Aorta (tissue), 5 donors: ENCODE measurements at regions not wholly inside any gene's neighbourhood (a gene's known extent, or its start where the extent isn't known, plus 50 kb on each side); places are given as distances from the start of the nearest gene placed in this dataset.
A peak's percentile ranks its signal among the peaks of the same experiment; 100 is the strongest.

Experiments
- ATAC-seq: fragments of 200-7000 bp; cut with Tn5 transposase; one replicate; pipeline ENCODE4 v1.9.1; 2022; ENCODE audit warnings: moderate library complexity; ENCODE audit not compliant: low FRiP score
- DNase-seq, 2 donors: peaks; one replicate each; pipeline ENCODE4 v3.0.0-alpha.2; 2020
- H3K27ac ChIP-seq, 2 donors: one replicate each; pipeline ENCODE4 v1.5.1; 2013; ENCODE audit warnings: low read length in 2 of 2, mild to moderate bottlenecking in 2 of 2, moderate library complexity in 2 of 2, control low read depth in 1 of 2, inconsistent platforms in 1 of 2, low read depth in 1 of 2
- H3K27me3 ChIP-seq, 2 donors: one replicate each; pipeline ENCODE4 v1.6.1; 2013; ENCODE audit warnings: control low read depth in 1 of 2, low read length in 1 of 2, mild to moderate bottlenecking in 1 of 2, moderate library complexity in 1 of 2; ENCODE audit not compliant: insufficient read depth in 2 of 2, control insufficient read depth in 1 of 2
- H3K36me3 ChIP-seq, 2 donors: one replicate each; pipeline ENCODE4 v1.6.1; 2013; ENCODE audit warnings: control low read depth in 1 of 2, low read length in 1 of 2, mild to moderate bottlenecking in 1 of 2; ENCODE audit not compliant: insufficient read depth in 2 of 2, control insufficient read depth in 1 of 2
- H3K4me1 ChIP-seq, 2 donors: one replicate each; pipeline ENCODE4 v1.6.1; 2013; ENCODE audit warnings: low read length in 2 of 2, control low read depth in 1 of 2, mild to moderate bottlenecking in 1 of 2, moderate library complexity in 1 of 2; ENCODE audit not compliant: insufficient read depth in 2 of 2, control insufficient read depth in 1 of 2
- H3K4me3 ChIP-seq, 2 donors: one replicate each; pipeline ENCODE4 v1.5.1; 2013; ENCODE audit warnings: low read length in 2 of 2, control low read depth in 1 of 2, mild to moderate bottlenecking in 1 of 2
- H3K9me3 ChIP-seq: one replicate; pipeline ENCODE4 v1.6.1; 2013; ENCODE audit warnings: mild to moderate bottlenecking, low read length; ENCODE audit not compliant: control insufficient read depth
- WGBS, 2 donors: extraction: QIAGEN DNeasy Blood & Tissue Kit; methylation state at CpG; one replicate each; pipeline ENCODE4 v1.1.7; 2013; 5-methylcytosine and 5-hydroxymethylcytosine counted together
- intact Hi-C, 2 donors: fragments of 100-400 bp; cut with DNase I; formaldehyde crosslinking; loops; one replicate each; pipeline versions ENCODE4 v1.14.2 to v1.15.0; 2022
- donor health status: healthy with polysubstance abuse.
- donor health status: Bipolar disorder and iron deficiency.
- donor health status: DM: no; HTN: no; CAD: no.
- donor health status: DM: no; HTN: no; CAD: no.
- donor health status: DM: yes; HTN: yes; CAD: no.

- no peak overlapping the region for H3K27ac ChIP-seq
- no peak for DNase-seq
- intact Hi-C loops: no loop called here
- no peak overlapping the region for H3K4me3 ChIP-seq
- no peak for ATAC-seq
- 90 to 91% methylated on average over 4 of the region's 4 CpGs for WGBS, 2 donors
- H3K36me3 ChIP-seq: no peaks in the 10 kb centered on the region
- no peaks in the 10 kb centered on the region for H3K9me3 ChIP-seq
- H3K27me3 ChIP-seq: no peaks in the 10 kb centered on the region
- no peaks in the 10 kb centered on the region for H3K4me1 ChIP-seq
These were observed 165.2 kb upstream of the E2F8 start for GRCh38 chr11:19405966-19406365.

- Histone ChIP-seq H3K36me3 (no peaks in the 10 kb centered on the region), H3K4me3 (no peak overlapping the region), H3K27ac (no peak overlapping the region), H3K27me3 (no peaks in the 10 kb centered on the region), H3K4me1 (no peaks in the 10 kb centered on the region), H3K9me3 (no peaks in the 10 kb centered on the region)
- 55 to 61% methylated on average over 6 of the region's 6 CpGs for WGBS, 2 donors
- no peak for ATAC-seq
- no peak for DNase-seq
- intact Hi-C loops: no loop called here
These were observed 164.0 kb upstream of the E2F8 start for GRCh38 chr11:19404787-19405186.

GRCh38 chr11:19403196-19403895 is 162.6 kb upstream of the E2F8 start:
- H3K9me3 ChIP-seq: no peaks in the 10 kb centered on the region
- H3K27ac ChIP-seq: no peak overlapping the region
- H3K27me3 ChIP-seq: no peaks in the 10 kb centered on the region
- ATAC-seq (no peak), DNase-seq (no peak)
- intact Hi-C loops: no loop called here
- H3K4me3 ChIP-seq: no peak overlapping the region
- no peaks in the 10 kb centered on the region for H3K36me3 ChIP-seq
- 80 to 82% methylated on average over 7 of the region's 7 CpGs for WGBS, 2 donors
- no peaks in the 10 kb centered on the region for H3K4me1 ChIP-seq

DNA sequence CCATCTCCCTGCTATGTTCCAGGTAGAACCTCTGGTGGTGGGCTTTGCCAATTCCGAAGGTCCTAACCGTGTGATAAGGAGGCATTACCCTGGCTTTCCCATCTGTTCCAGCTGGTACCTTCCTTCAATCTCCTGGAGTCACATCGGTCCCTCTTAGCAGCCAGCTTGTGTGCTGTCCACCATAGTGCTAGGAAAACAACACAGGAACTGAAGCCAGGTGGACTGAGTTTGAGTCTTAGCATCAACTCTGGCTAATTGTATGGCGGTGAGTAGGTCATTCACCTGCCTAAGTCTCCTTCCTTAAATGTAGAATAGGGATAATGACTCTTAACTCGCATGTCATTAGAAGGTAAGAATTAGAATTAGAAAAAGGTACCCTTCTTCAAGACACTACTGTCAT is 159.6 kb upstream of the E2F8 start:
- no peaks in the 10 kb centered on the region for H3K36me3 ChIP-seq
- H3K4me3 ChIP-seq: no peak overlapping the region

GRCh38 chr11:19398772-19399527 is 158.2 kb upstream of the E2F8 start:
- no peaks in the 10 kb centered on the region for H3K27me3 ChIP-seq
- 46 to 58% methylated on average over 9 of the region's 9 CpGs for WGBS, 2 donors
- no peak overlapping the region for H3K4me3 ChIP-seq
- no peaks in the 10 kb centered on the region for H3K4me1 ChIP-seq
- H3K36me3 ChIP-seq: no peaks in the 10 kb centered on the region
- intact Hi-C loops: no loop called here
- no peaks in the 10 kb centered on the region for H3K9me3 ChIP-seq
- H3K27ac ChIP-seq: no peak overlapping the region
- peak; percentile 47 for ATAC-seq
- DNase-seq: no peak

More for the DNA sequence above, 159.6 kb upstream of the E2F8 start:
- intact Hi-C loops: no loop called here
- Histone ChIP-seq H3K4me1 (no peaks in the 10 kb centered on the region), H3K27ac (no peak overlapping the region), H3K27me3 (no peaks in the 10 kb centered on the region), H3K9me3 (no peaks in the 10 kb centered on the region)
- 94 to 96% methylated on average over 5 of the region's 5 CpGs for WGBS, 2 donors
- DNase-seq (no peak), ATAC-seq (no peak)

DNA sequence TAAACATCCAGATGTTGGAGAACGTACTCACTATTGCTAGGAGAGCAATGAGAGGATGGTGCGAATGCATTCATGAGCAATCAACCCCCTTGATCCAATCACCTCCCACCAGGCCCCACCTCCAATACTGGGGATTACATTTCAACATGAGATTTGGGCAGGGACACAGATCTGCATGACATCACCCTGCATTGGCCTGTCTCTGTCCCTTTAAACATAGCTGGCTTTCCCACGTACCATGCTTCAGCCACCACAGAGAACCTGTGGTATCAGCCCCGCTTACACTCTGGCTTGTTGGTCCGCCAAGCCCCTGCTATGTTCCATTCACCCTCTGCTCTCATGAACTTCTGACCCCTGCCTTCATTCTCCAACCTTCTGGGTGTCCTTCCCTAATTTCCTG is 157.5 kb upstream of the E2F8 start:
- H3K4me1 ChIP-seq: no peaks in the 10 kb centered on the region
- DNase-seq (no peak), ATAC-seq (no peak)
- H3K4me3 ChIP-seq: no peak overlapping the region
- intact Hi-C loops: no loop called here
- no peaks in the 10 kb centered on the region for H3K9me3 ChIP-seq
- 75 to 81% methylated on average over 5 of the region's 5 CpGs for WGBS, 2 donors
- H3K27me3 ChIP-seq: no peaks in the 10 kb centered on the region
- no peaks in the 10 kb centered on the region for H3K36me3 ChIP-seq
- H3K27ac ChIP-seq: no peak overlapping the region

- Histone ChIP-seq H3K27ac (no peak overlapping the region), H3K27me3 (no peaks in the 10 kb centered on the region), H3K4me3 (no peak overlapping the region), H3K36me3 (no peaks in the 10 kb centered on the region), H3K9me3 (no peaks in the 10 kb centered on the region), H3K4me1 (no peaks in the 10 kb centered on the region)
- no peak for ATAC-seq
- intact Hi-C loops: no loop called here
- 62 to 63% methylated on average over 3 of the region's 3 CpGs for WGBS, 2 donors
- DNase-seq: no peak
These were observed 154.3 kb upstream of the E2F8 start for GRCh38 chr11:19395050-19395449.

GRCh38 chr11:19394525-19395016 is 153.8 kb upstream of the E2F8 start:
- H3K4me3 ChIP-seq: no peak overlapping the region
- H3K9me3 ChIP-seq: no peaks in the 10 kb centered on the region
- DNase-seq (no peak), ATAC-seq (no peak)
- 91 to 95% methylated on average over 5 of the region's 5 CpGs for WGBS, 2 donors
- no peaks in the 10 kb centered on the region for H3K36me3 ChIP-seq
- H3K4me1 ChIP-seq: no peaks in the 10 kb centered on the region
- intact Hi-C loops: no loop called here
- H3K27ac ChIP-seq: no peak overlapping the region
- H3K27me3 ChIP-seq: no peaks in the 10 kb centered on the region

- Histone ChIP-seq H3K4me1 (no peaks in the 10 kb centered on the region), H3K9me3 (no peaks in the 10 kb centered on the region), H3K27me3 (no peaks in the 10 kb centered on the region), H3K4me3 (no peak overlapping the region), H3K27ac (no peak overlapping the region), H3K36me3 (no peaks in the 10 kb centered on the region)
- 56% methylated on average over 1 of the region's 1 CpG for WGBS, 2 donors
- intact Hi-C loops: no loop called here
- ATAC-seq (no peak), DNase-seq (no peak)
These were observed 153.2 kb upstream of the E2F8 start for GRCh38 chr11:19393941-19394340.
